Stimulated activated naive CD8-positive, alpha-beta T cell treated with anti-CD3 and anti-CD28 coated beads, Interleukin-15, amount 100 ng/mL, for 72 hours (primary cell): ENCODE measurements at regions not wholly inside any gene's neighbourhood (a gene's known extent, or its start where the extent isn't known, plus 50 kb on each side); places are given as distances from the start of the nearest gene placed in this dataset.

Experiments
- ATAC-seq: fragments of 150-1000 bp; cut with Tn5 transposase; 2 replicates; pipeline ENCODE4 v1.10.0; 2021; ENCODE audit warnings: mild to moderate bottlenecking, moderate library complexity
- DNase-seq, 2 donors: peaks; one replicate each; pipeline ENCODE4 v3.0.0; 2021 to 2022
- H3K27ac Mint-ChIP-seq, 2 donors: one replicate each; pipeline ENCODE4 v1.8.0; 2022; ENCODE audit warnings: mild to moderate bottlenecking in 2 of 2, mixed read lengths in 2 of 2, moderate library complexity in 2 of 2
- H3K27me3 Mint-ChIP-seq: one replicate; pipeline ENCODE4 v1.8.0; 2022; ENCODE audit warnings: mixed read lengths
- H3K4me1 Mint-ChIP-seq: one replicate; pipeline ENCODE4 v1.8.0; 2022; ENCODE audit warnings: mild to moderate bottlenecking, mixed read lengths
- H3K4me3 Mint-ChIP-seq, 2 donors: one replicate each; pipeline ENCODE4 v1.8.0; 2022; ENCODE audit warnings: mild to moderate bottlenecking in 2 of 2, mixed read lengths in 2 of 2, moderate library complexity in 1 of 2
- H3K9me3 Mint-ChIP-seq, 2 donors: one replicate each; pipeline ENCODE4 v1.8.0; 2022; ENCODE audit warnings: mixed read lengths in 2 of 2

DNA sequence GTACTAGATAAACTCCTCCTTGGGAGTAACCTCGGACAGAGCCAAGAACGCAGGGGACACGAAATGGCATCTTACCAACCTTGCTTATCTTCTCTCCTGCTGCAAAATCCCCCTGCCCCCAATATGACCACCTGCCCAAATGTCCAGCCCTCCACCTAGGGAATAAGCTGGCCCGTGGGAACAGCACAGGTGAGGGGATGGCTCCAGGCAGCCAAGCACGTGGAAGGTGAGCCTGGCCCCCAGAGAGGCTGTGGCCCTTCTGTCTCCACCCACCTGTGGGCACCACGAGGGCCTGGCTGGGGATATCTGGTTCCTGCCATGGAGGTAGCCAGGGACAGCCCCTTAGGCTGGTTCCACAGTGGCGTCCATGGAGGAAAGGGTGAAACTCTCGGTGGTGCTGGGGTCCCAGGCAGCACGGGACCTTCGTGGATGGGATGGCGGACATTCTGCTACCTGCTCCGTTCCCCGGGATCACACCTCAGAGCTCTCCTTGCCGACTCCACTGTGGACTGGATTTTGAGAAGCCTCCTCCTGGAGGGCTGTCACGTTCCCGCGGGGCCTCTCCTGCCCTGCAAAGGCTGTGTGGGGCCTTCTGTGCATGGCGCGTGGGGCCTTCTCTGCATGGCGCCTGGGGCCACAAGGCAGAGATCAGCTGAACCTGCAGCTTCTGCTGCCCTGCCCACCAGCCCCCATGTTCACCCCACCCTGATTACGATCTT lies 388.5 kb upstream of the TNRC6C start:
- peaks cover 29% of the 10 kb centered on the region for H3K4me1 Mint-ChIP-seq
- H3K27ac Mint-ChIP-seq: no peak overlapping the region
- DNase-seq (no peak), ATAC-seq (no peak)
- H3K4me3 Mint-ChIP-seq: no peak overlapping the region
- H3K9me3 Mint-ChIP-seq: no peaks in the 10 kb centered on the region
- H3K27me3 Mint-ChIP-seq: peaks cover 25% of the 10 kb centered on the region

- no peak overlapping the region for H3K4me3 Mint-ChIP-seq
- H3K27ac Mint-ChIP-seq: no peak overlapping the region
- H3K27me3 Mint-ChIP-seq: peaks cover 25% of the 10 kb centered on the region
- no peaks in the 10 kb centered on the region for H3K9me3 Mint-ChIP-seq
- DNase-seq (no peak), ATAC-seq (no peak)
- H3K4me1 Mint-ChIP-seq: peaks cover 29% of the 10 kb centered on the region
These were observed 388.0 kb upstream of the TNRC6C start for GRCh38 chr17:77570565-77570898.

DNA sequence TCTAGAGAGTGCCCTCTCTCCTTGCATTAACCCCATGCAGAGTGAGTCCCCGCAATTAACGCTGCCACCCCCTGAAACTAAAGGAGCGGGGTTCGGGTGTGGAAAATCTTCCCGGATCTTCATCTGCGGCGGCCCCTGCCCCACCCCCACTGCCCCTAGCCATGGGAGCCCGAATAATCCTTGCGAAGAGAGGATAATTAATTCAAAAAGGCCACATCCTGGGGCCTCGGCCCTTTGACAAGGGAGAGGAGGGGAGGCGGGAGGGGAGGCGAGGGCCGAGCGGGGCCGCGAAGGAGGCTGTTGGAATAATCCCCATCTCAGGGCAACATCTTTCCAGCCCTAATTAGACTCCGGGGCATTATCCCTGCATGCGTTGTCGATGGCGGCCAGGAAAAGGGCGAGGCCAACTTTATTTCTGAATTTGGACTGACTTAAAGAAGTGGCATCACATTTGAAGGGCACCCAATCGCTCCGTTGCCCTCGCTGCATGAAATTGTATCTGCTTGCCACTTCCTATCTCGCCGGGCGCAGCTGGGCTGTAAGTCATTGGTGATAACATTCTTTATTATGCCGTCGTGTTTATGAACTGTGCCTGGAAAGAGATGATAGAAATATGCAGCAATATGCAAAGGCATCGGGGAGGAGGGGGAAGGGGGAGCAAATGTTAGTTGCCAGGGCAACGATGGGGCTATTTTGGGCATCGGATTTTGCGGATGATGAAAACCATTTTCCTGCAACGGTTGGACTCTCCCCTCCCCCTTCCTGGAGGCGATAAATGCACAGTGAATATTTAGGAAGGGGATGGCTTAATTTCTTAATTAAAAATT lies 387.1 kb upstream of the TNRC6C start:
- Mint-ChIP-seq H3K27ac (peak overlapping the region in 1 of 2 donors; percentile 14), H3K27me3 (peaks cover 25% of the 10 kb centered on the region), H3K4me1 (peaks cover 29% of the 10 kb centered on the region), H3K9me3 (no peaks in the 10 kb centered on the region), H3K4me3 (peak overlapping the region; percentile 53 to 66)
- ATAC-seq (peak; percentile 31), DNase-seq (no peak)

- Mint-ChIP-seq H3K4me3 (peak overlapping the region; percentile 53 to 66), H3K4me1 (peaks cover 29% of the 10 kb centered on the region), H3K27me3 (peaks cover 25% of the 10 kb centered on the region), H3K9me3 (no peaks in the 10 kb centered on the region), H3K27ac (peak overlapping the region in 1 of 2 donors; percentile 14)
- ATAC-seq: no peak
- DNase-seq: no peak
These were observed 386.4 kb upstream of the TNRC6C start for GRCh38 chr17:77572065-77572601.

GRCh38 chr17:77572851-77573250 lies 385.7 kb upstream of the TNRC6C start:
- DNase-seq (no peak), ATAC-seq (no peak)
- Mint-ChIP-seq H3K27me3 (peaks cover 25% of the 10 kb centered on the region), H3K4me1 (peaks cover 29% of the 10 kb centered on the region), H3K27ac (no peak overlapping the region), H3K9me3 (no peaks in the 10 kb centered on the region), H3K4me3 (no peak overlapping the region)

DNA sequence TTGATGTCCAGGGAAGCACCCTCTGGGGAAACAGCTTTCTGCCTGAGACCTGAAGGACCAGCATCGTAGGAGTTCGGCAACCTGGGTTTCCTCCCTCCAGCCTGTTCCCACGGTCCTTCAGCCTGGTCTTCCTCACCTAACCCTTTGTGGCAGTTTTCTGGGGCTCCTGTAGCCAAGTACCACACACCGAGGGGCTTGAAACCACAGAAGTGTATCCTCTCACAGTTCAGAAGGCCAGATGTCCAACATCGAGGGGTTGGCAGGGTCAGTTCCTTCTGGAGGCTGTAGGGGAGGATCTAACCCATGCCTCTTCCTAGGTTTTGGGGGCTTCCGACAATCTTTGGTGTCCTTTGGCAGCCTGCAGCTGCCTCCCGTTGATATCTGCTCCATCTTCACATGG lies 381.0 kb upstream of the TNRC6C start:
- no peaks in the 10 kb centered on the region for H3K9me3 Mint-ChIP-seq
- no peak overlapping the region for H3K4me3 Mint-ChIP-seq
- H3K27me3 Mint-ChIP-seq: peaks cover 28% of the 10 kb centered on the region
- H3K4me1 Mint-ChIP-seq: peaks cover 25% of the 10 kb centered on the region
- no peak for ATAC-seq
- no peak overlapping the region for H3K27ac Mint-ChIP-seq
- no peak for DNase-seq

- Mint-ChIP-seq H3K4me1 (peaks cover 18% of the 10 kb centered on the region), H3K4me3 (no peak overlapping the region), H3K27me3 (peaks cover 17% of the 10 kb centered on the region), H3K27ac (peak overlapping the region in 1 of 2 donors; percentile 24), H3K9me3 (no peaks in the 10 kb centered on the region)
- no peak for ATAC-seq
- DNase-seq: no peak
These were observed 379.4 kb upstream of the TNRC6C start for GRCh38 chr17:77579131-77579530.

GRCh38 chr17:77579682-77580081 lies 378.8 kb upstream of the TNRC6C start:
- DNase-seq (no peak), ATAC-seq (peak; percentile 53)
- Mint-ChIP-seq H3K9me3 (no peaks in the 10 kb centered on the region), H3K4me3 (peak overlapping the region; percentile 27 to 49), H3K27me3 (peaks cover 17% of the 10 kb centered on the region), H3K4me1 (peaks cover 18% of the 10 kb centered on the region), H3K27ac (peak overlapping the region in 1 of 2 donors; percentile 12)

DNA sequence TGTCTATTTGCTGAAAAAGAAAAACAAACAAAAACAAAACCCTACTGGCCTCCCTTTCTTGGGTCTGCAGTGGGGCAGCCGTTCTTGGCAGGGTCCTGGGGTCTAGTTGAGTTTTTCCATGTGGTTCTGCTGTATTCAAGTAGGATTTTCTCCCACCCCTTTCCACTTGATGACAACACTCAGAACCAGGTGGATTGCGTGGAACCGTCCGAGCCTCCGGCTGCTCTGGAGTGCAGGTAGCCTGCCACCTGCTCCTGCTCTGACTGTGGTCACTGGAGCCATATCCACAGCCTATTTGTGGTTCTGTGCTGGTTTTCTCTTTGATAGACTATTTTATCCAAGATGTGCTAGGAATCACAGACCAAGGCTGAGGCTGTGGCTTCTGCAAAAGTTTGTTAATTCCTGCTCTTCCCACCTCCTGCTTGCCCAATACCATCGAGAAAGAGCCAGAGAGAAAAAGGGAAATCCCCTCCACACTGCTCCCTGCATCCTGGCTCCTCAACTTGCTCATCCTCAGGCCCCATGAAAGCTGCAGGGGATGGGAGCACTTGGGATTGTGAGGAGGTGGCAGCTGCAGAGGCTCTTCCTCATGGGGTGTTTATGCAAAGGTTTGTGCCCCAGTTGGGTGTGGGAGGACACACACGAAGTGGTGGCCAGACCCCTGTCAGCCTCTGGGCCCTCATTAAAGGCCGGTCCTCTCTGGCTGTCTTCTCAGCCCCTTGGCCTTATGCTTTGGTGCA lies 377.8 kb upstream of the TNRC6C start:
- Mint-ChIP-seq H3K4me3 (no peak overlapping the region), H3K9me3 (no peaks in the 10 kb centered on the region), H3K27ac (no peak overlapping the region), H3K4me1 (peaks cover 18% of the 10 kb centered on the region), H3K27me3 (peaks cover 17% of the 10 kb centered on the region)
- DNase-seq (no peak), ATAC-seq (no peak)

GRCh38 chr17:77581480-77581879 lies 377.0 kb upstream of the TNRC6C start:
- ATAC-seq: no peak
- DNase-seq: no peak
- H3K4me3 Mint-ChIP-seq: no peak overlapping the region
- peaks cover 0 to 1% of the 10 kb centered on the region in 2 donors for H3K9me3 Mint-ChIP-seq
- H3K4me1 Mint-ChIP-seq: peaks cover 18% of the 10 kb centered on the region
- H3K27me3 Mint-ChIP-seq: peaks cover 21% of the 10 kb centered on the region
- no peak overlapping the region for H3K27ac Mint-ChIP-seq

GRCh38 chr17:77585142-77585860 lies 373.2 kb upstream of the TNRC6C start:
- Mint-ChIP-seq H3K9me3 (peaks cover 11 to 14% of the 10 kb centered on the region in 2 donors), H3K4me3 (no peak overlapping the region), H3K27ac (no peak overlapping the region), H3K4me1 (peaks cover 6% of the 10 kb centered on the region), H3K27me3 (peaks cover 17% of the 10 kb centered on the region)
- DNase-seq (no peak), ATAC-seq (no peak)

DNA sequence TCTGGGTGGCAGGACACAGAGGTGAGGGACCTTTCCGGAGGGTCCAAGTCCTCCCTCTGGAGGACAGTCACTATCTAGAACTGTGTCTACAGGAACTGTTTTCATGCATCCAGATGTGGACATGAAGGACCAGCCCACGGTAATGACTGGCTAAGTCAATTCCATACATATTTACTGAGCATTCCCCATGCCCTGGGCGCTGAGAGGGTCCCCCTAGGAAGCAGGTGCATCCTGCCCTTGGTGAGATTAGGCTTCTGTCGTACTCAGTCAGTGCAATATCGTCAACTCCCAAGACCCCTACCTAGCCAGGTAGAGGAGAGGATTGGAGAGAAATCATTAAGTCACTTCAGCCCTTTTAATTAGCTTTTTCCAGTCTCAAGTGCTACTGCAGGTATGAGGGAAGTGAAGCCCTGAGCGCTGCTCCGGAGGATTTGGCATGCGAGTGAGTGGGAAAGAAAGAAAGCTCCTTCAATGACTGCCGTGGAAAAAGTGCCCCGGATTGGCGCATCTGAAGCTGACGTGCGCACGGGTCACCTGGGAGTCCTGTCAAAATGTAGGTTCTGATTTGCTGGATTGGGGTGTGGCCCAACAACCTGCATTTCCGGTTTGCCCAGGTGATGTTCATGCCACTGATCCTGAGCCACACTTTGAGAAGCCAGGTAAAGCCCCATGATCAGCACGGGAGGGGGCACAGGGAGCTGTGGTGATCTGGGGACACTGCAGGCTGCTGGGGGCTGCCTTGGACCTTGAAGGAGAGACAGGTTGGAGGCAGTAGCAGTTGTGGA lies 367.4 kb upstream of the TNRC6C start:
- Mint-ChIP-seq H3K27ac (no peak overlapping the region), H3K27me3 (peaks cover 44% of the 10 kb centered on the region), H3K9me3 (peaks cover 11 to 14% of the 10 kb centered on the region in 2 donors), H3K4me3 (no peak overlapping the region), H3K4me1 (peaks cover 20% of the 10 kb centered on the region)
- DNase-seq: no peak
- no peak for ATAC-seq

DNA sequence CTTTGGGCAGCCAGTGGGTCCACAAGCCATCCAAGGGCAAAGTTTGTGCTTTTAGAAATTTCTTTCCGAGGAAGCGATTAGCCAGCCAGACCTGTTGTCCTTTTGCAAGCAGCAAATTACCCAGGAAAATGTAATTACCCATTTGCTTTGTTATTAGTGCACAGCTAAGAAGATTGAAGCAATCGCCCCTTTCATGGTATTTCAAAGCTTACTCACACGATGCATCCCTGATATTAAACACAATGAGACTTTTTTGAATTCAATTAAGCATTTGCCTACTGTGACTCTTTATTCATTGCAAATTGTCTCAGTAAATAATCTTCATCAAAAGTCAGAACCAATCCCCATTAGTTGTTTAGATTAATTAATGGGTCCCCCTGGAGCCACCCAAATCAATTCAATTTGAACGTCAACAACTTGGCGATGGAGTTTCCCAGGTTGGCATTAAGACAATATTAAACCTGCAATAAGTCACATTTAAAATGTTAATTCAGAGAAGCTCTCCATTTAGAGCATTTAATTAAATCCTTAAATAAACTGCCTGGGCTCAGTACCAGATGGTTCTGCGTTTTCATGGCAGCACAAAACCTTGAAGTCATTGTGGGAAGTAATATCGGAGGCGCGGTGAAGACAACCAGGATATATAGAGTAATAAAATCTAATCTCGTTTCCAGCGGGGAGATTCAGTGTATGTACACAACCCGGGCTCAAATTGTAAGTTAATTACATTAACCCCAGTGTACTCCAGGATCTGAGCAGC lies 366.2 kb upstream of the TNRC6C start:
- no peak overlapping the region for H3K4me3 Mint-ChIP-seq
- peaks cover 35% of the 10 kb centered on the region for H3K27me3 Mint-ChIP-seq
- ATAC-seq: no peak
- no peak overlapping the region for H3K27ac Mint-ChIP-seq
- peaks cover 21% of the 10 kb centered on the region for H3K4me1 Mint-ChIP-seq
- DNase-seq: no peak
- H3K9me3 Mint-ChIP-seq: peaks cover 4 to 6% of the 10 kb centered on the region in 2 donors

DNA sequence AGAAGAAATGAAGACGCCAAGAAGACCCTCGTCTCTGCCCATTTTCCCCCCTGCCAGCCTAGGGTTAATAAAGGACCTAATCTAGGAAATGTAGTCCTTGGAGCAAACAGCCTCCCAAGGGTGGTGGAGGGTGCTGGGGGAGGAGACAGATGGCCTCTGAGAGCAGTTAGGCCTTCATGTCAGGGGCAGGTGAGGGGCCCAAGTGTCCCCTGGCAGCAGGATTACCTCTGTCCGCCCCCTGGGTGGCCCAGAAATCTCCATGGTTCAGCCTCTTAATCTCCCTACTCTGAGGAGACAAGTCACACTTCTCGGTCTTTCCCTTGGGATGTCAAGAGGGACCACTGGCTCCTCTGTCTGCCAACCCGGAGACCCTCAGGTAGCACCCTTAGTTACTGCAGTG lies 365.4 kb upstream of the TNRC6C start:
- no peak for DNase-seq
- Mint-ChIP-seq H3K9me3 (no peaks in the 10 kb centered on the region), H3K4me1 (peaks cover 21% of the 10 kb centered on the region), H3K27ac (no peak overlapping the region), H3K27me3 (peaks cover 35% of the 10 kb centered on the region), H3K4me3 (no peak overlapping the region)
- no peak for ATAC-seq
